Coronary artery (tissue), 2 donors: ENCODE measurements at regions not wholly inside any gene's neighbourhood (a gene's known extent, or its start where the extent isn't known, plus 50 kb on each side); places are given as distances from the start of the nearest gene placed in this dataset.
A peak's percentile ranks its signal among the peaks of the same experiment; 100 is the strongest.
"Not testable (repeated sequence)": the region's sequence is repeated elsewhere in the genome, so short reads cannot be mapped to it uniquely, and the experiment has no call there.

Source experiments
- DNase-seq: peaks from one replicate; pipeline ENCODE4 v3.0.0-alpha.2; 2017; ENCODE audit warnings: low spot score
- H3K27ac ChIP-seq, 2 donors: fragments of 200-600 bp; sonication (generic); one replicate each; pipeline ENCODE4 v1.5.1; 2016 to 2019
- H3K4me3 ChIP-seq: fragments of 200-600 bp; sonication (generic); 2 replicates; pipeline ENCODE4 v1.5.1; 2016; ENCODE audit warnings: mild to moderate bottlenecking, moderate library complexity
- CTCF ChIP-seq: fragments of 200-600 bp; sonication (generic); IDR thresholded peaks from one replicate; pipeline ENCODE4 v1.5.1; 2019; ENCODE audit warnings: antibody characterized with exemption

- no peak overlapping the region for H3K4me3 ChIP-seq
- TF ChIP-seq CTCF, result no peak
- H3K27ac ChIP-seq, result no peak overlapping the region
- DNase-seq, result no peak
Measured at GRCh38 chr19:41515015-41515652, 60.8 kb upstream of the CEACAM21 start.

GRCh38 chr19:41516292-41517171 lies 59.4 kb upstream of the CEACAM21 start:
- peak overlapping the region; percentile 25 for H3K4me3 ChIP-seq
- not testable (repeated sequence) for DNase-seq, H3K27ac ChIP-seq

GRCh38 chr19:41518141-41518540 lies 57.8 kb upstream of the CEACAM21 start:
- no peak for DNase-seq
- no peak for TF ChIP-seq CTCF
- Histone ChIP-seq H3K27ac (no peak overlapping the region), H3K4me3 (no peak overlapping the region)

GRCh38 chr19:41521138-41521930 lies 54.6 kb upstream of the CEACAM21 start:
- not testable (repeated sequence) for DNase-seq
- peak overlapping the region; percentile 65 for H3K4me3 ChIP-seq
- H3K27ac ChIP-seq, result peak overlapping the region; percentile 37 to 68

GRCh38 chr19:41521931-41522555 lies 53.9 kb upstream of the CEACAM21 start:
- TF ChIP-seq CTCF, result no peak
- peak overlapping the region; percentile 37 to 68 for H3K27ac ChIP-seq
- DNase-seq, result no peak
- H3K4me3 ChIP-seq, result peak overlapping the region; percentile 65

GRCh38 chr19:41525989-41526388 lies 50.0 kb upstream of the CEACAM21 start:
- no peak overlapping the region for H3K4me3 ChIP-seq
- no peak for DNase-seq
- TF ChIP-seq CTCF, result no peak
- no peak overlapping the region for H3K27ac ChIP-seq
